OCI-LY1 (cell line): ENCODE measurements at regions not wholly inside any gene's neighbourhood (a gene's known extent, or its start where the extent isn't known, plus 50 kb on each side); places are given as distances from the start of the nearest gene placed in this dataset.

Source experiments
- EZH2 ChIP-seq: fragments of 200-600 bp; sonication (generic), shearing (Covaris generic); IDR thresholded peaks from 2 replicates; pipeline ENCODE4 v1.8.0; 2017; ENCODE audit warnings: borderline replicate concordance, mixed run types, mild to moderate bottlenecking, antibody characterized with exemption, low read length, moderate library complexity, mixed read lengths
- TF ChIP-seq, protein P1 (sequence below): fragments of 200-600 bp; sonication (generic), shearing (Covaris generic); IDR thresholded peaks from 2 replicates; pipeline ENCODE4 v1.5.1; 2017; ENCODE audit warnings: mild to moderate bottlenecking, antibody characterized with exemption, low read length, moderate library complexity, mixed read lengths

DNA sequence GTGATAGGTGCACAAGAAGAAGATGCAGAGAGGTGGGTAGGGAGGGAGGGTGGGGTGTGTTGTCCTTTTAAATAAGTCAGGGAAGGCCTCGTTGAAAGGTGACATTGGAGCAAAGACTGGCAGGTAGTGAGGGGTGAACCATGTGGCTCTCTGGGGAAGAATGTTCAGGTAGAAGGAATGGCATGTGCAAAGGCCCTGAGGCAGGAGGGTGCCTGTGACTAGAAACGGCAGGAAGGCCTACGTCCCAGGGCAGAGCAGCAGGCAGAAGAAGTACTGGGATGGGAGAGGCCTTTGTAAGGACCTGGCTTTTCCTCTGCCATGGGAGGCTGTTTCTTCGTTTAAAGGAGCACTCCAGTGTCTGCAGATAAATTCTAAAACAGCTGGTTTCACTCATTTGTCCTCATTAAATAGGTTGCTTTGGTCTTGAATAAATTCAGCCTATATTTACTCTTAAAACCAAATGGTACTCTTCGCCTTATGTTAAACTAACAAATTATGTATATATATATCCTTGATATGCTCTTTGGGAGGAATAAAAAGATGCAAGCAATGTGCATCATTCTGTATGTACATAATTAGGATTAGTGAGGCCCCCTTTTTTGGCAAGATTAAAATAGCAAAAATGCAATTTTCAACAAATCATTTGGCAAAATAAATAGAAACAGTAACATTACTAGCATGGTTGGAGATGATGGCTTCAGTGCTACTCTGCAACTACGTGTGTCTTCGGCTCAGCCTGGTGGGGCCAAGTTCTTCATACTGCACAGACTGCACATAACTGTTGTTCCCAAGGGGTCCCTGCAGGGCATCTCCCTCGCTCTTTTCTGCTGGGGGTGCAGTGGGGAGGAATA lies 151.4 kb downstream of the KLF13 start:
- TF ChIP-seq, protein P1, sequence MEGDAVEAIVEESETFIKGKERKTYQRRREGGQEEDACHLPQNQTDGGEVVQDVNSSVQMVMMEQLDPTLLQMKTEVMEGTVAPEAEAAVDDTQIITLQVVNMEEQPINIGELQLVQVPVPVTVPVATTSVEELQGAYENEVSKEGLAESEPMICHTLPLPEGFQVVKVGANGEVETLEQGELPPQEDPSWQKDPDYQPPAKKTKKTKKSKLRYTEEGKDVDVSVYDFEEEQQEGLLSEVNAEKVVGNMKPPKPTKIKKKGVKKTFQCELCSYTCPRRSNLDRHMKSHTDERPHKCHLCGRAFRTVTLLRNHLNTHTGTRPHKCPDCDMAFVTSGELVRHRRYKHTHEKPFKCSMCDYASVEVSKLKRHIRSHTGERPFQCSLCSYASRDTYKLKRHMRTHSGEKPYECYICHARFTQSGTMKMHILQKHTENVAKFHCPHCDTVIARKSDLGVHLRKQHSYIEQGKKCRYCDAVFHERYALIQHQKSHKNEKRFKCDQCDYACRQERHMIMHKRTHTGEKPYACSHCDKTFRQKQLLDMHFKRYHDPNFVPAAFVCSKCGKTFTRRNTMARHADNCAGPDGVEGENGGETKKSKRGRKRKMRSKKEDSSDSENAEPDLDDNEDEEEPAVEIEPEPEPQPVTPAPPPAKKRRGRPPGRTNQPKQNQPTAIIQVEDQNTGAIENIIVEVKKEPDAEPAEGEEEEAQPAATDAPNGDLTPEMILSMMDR = no peak
- TF ChIP-seq EZH2 = no peak
